ENCODE measurements at regions not wholly inside any gene's neighbourhood (a gene's known extent, or its start where the extent isn't known, plus 50 kb on each side); places are given as distances from the start of the nearest gene placed in this dataset.

DNA sequence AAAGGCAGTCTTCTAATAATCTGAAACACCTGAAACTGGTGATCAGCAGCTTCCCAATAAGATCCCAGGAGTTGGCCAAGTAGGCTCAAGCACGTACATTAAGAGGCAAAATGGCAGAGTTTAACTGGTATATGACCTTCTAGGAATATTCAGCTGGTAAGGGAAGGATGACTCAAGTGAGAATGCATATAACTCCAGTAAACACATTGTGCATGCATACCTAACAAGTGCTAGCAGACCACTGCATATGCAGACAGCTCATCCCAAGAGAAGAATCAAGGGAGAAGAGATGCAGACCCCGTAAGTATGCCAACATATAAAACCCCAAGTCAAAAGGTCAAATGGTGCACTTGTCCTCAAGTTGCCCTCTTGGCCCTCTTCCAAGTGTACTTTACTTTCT, 73.0 kb upstream of the ZRANB2 start:
- no peak for TF ChIP-seq POLR2A (IDR thresholded peaks at IDR 0.05)
- TF ChIP-seq, protein P1, sequence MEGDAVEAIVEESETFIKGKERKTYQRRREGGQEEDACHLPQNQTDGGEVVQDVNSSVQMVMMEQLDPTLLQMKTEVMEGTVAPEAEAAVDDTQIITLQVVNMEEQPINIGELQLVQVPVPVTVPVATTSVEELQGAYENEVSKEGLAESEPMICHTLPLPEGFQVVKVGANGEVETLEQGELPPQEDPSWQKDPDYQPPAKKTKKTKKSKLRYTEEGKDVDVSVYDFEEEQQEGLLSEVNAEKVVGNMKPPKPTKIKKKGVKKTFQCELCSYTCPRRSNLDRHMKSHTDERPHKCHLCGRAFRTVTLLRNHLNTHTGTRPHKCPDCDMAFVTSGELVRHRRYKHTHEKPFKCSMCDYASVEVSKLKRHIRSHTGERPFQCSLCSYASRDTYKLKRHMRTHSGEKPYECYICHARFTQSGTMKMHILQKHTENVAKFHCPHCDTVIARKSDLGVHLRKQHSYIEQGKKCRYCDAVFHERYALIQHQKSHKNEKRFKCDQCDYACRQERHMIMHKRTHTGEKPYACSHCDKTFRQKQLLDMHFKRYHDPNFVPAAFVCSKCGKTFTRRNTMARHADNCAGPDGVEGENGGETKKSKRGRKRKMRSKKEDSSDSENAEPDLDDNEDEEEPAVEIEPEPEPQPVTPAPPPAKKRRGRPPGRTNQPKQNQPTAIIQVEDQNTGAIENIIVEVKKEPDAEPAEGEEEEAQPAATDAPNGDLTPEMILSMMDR (IDR thresholded peaks at IDR 0.05): no peak
- TF ChIP-seq EP300 (IDR thresholded peaks at IDR 0.05): no peak

Measured in upper lobe of left lung (tissue), 4 donors.